ENCODE measurements at regions not wholly inside any gene's neighbourhood (a gene's known extent, or its start where the extent isn't known, plus 50 kb on each side); places are given as distances from the start of the nearest gene placed in this dataset.

DNA sequence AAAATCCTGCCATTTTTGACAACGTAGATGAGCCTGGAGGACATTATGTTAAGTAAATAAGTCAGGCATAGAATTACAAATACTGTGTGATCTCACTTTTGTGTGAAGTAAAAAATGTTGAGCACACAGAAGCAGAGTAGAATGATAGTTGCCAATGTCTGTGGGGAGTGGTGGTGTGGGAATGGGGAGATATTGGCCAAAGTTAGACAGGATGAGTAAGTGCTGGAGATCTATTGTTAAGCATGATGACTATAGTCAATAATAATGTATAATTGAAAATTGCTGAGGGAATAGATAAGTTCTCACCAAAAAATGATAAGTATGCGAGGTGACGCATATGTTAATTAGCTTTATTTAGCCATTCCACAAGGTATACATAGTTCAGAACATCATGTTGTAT lies 92.0 kb downstream of the GPR85 start:
- TF ChIP-seq, protein P1, sequence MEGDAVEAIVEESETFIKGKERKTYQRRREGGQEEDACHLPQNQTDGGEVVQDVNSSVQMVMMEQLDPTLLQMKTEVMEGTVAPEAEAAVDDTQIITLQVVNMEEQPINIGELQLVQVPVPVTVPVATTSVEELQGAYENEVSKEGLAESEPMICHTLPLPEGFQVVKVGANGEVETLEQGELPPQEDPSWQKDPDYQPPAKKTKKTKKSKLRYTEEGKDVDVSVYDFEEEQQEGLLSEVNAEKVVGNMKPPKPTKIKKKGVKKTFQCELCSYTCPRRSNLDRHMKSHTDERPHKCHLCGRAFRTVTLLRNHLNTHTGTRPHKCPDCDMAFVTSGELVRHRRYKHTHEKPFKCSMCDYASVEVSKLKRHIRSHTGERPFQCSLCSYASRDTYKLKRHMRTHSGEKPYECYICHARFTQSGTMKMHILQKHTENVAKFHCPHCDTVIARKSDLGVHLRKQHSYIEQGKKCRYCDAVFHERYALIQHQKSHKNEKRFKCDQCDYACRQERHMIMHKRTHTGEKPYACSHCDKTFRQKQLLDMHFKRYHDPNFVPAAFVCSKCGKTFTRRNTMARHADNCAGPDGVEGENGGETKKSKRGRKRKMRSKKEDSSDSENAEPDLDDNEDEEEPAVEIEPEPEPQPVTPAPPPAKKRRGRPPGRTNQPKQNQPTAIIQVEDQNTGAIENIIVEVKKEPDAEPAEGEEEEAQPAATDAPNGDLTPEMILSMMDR (IDR thresholded peaks at IDR 0.05 in 8 of 11, conservative IDR thresholded peaks at IDR 0.05 in 3 of 11) = no peak
- TF ChIP-seq POLR2A (IDR thresholded peaks at IDR 0.05) = no peak

Measured in spleen (tissue), 7 donors.